ENCODE measurements at regions not wholly inside any gene's neighbourhood (a gene's known extent, or its start where the extent isn't known, plus 50 kb on each side); places are given as distances from the start of the nearest gene placed in this dataset.

GRCh38 chr4:120524237-120524636 is 398.3 kb downstream of the PRDM5 start:
- no peak for DNase-seq

- no peak for DNase-seq
These were observed 401.8 kb downstream of the PRDM5 start for GRCh38 chr4:120520761-120521160.

- no peak for DNase-seq
These were observed 404.6 kb downstream of the PRDM5 start for GRCh38 chr4:120517966-120518365.

- no peak for DNase-seq
These were observed 412.8 kb downstream of the PRDM5 start for GRCh38 chr4:120509719-120510118.

GRCh38 chr4:120509222-120509621 is 413.3 kb downstream of the PRDM5 start:
- no peak for DNase-seq

- DNase-seq: no peak
These were observed 414.5 kb downstream of the PRDM5 start for GRCh38 chr4:120508036-120508435.

- no peak for DNase-seq
These were observed 416.0 kb downstream of the PRDM5 start for GRCh38 chr4:120506536-120506935.

- no peak for DNase-seq
These were observed 423.8 kb downstream of the PRDM5 start for GRCh38 chr4:120498678-120499077.

GRCh38 chr4:120491481-120491880 is 424.8 kb upstream of the MAD2L1 start:
- no peak for DNase-seq

GRCh38 chr4:120481756-120482155 is 415.1 kb upstream of the MAD2L1 start:
- no peak for DNase-seq

GRCh38 chr4:120472447-120473131 is 405.9 kb upstream of the MAD2L1 start:
- no peak for DNase-seq

- no peak for DNase-seq
These were observed 399.8 kb upstream of the MAD2L1 start for GRCh38 chr4:120466429-120466828.

GRCh38 chr4:120454788-120455187 is 388.1 kb upstream of the MAD2L1 start:
- no peak for DNase-seq

GRCh38 chr4:120452536-120452935 is 385.9 kb upstream of the MAD2L1 start:
- DNase-seq: no peak

GRCh38 chr4:120452001-120452400 is 385.4 kb upstream of the MAD2L1 start:
- DNase-seq: no peak

GRCh38 chr4:120447774-120448173 is 381.1 kb upstream of the MAD2L1 start:
- DNase-seq: no peak

GRCh38 chr4:120446051-120446567 is 379.5 kb upstream of the MAD2L1 start:
- DNase-seq: no peak

GRCh38 chr4:120445186-120445585 is 378.5 kb upstream of the MAD2L1 start:
- DNase-seq: no peak

GRCh38 chr4:120443116-120443515 is 376.5 kb upstream of the MAD2L1 start:
- DNase-seq: no peak

- no peak for DNase-seq
These were observed 374.1 kb upstream of the MAD2L1 start for GRCh38 chr4:120440730-120441129.

GRCh38 chr4:120435179-120435578 is 368.5 kb upstream of the MAD2L1 start:
- no peak for DNase-seq

- no peak for DNase-seq
These were observed 368.1 kb upstream of the MAD2L1 start for GRCh38 chr4:120434756-120435155.

- no peak for DNase-seq
These were observed 365.7 kb upstream of the MAD2L1 start for GRCh38 chr4:120432301-120432860.

- no peak for DNase-seq
These were observed 364.5 kb upstream of the MAD2L1 start for GRCh38 chr4:120431180-120431579.

- DNase-seq: no peak
These were observed 351.5 kb upstream of the MAD2L1 start for GRCh38 chr4:120418146-120418545.

Measured in NCI-H510A treated with DMSO at 0.1 percent for 48 hours (cell line).